Left ventricle myocardium inferior (tissue), 1 donor: ENCODE measurements at regions not wholly inside any gene's neighbourhood (a gene's known extent, or its start where the extent isn't known, plus 50 kb on each side); places are given as distances from the start of the nearest gene placed in this dataset.

Experiments
- DNase-seq: peaks from one replicate; pipeline ENCODE4 v3.0.0-alpha.2; 2020
- H3K27ac ChIP-seq: fragments of 200-600 bp; replicated peaks from 2 replicates; pipeline ENCODE4 v1.8.0; 2021
- H3K27me3 ChIP-seq: fragments of 200-600 bp; 2 replicates; pipeline ENCODE4 v1.8.0; 2021; ENCODE audit warnings: low read depth
- H3K36me3 ChIP-seq: fragments of 200-600 bp; 2 replicates; pipeline ENCODE4 v1.8.0; 2021
- H3K4me1 ChIP-seq: fragments of 200-600 bp; 2 replicates; pipeline ENCODE4 v1.8.0; 2021
- H3K4me3 ChIP-seq: fragments of 200-600 bp; 2 replicates; pipeline ENCODE4 v1.8.0; 2021; ENCODE audit warnings: mild to moderate bottlenecking, moderate library complexity
- H3K9me3 ChIP-seq: fragments of 200-600 bp; replicated peaks from 2 replicates; pipeline ENCODE4 v1.8.0; 2021
- CTCF ChIP-seq: fragments of 200-600 bp; IDR thresholded peaks from 2 replicates; pipeline ENCODE4 v1.8.0; 2021; ENCODE audit warnings: antibody characterized with exemption, mild to moderate bottlenecking, borderline replicate concordance
- intact Hi-C: fragments of 100-400 bp; cut with micrococcal nuclease; formaldehyde crosslinking; loops from one replicate; pipeline ENCODE4 v1.11.0; 2022
- donor health status: DM: no; HTN: yes; CAD: no; lungs with severe emphysema.

GRCh38 chr3:75983111-75983510 lies 197.8 kb upstream of the ZNF717 start:
- no peak overlapping the region for H3K4me3 ChIP-seq
- no peak for TF ChIP-seq CTCF
- DNase-seq = no peak
- no peaks in the 10 kb centered on the region for H3K27me3 ChIP-seq
- intact Hi-C loops = no loop called here
- no peaks in the 10 kb centered on the region for H3K4me1 ChIP-seq
- H3K9me3 ChIP-seq = peaks cover 7% of the 10 kb centered on the region
- no peak overlapping the region for H3K27ac ChIP-seq
- H3K36me3 ChIP-seq = no peaks in the 10 kb centered on the region

GRCh38 chr3:75983609-75984290 lies 198.4 kb upstream of the ZNF717 start:
- intact Hi-C loops = no loop called here
- Histone ChIP-seq H3K4me3 (no peak overlapping the region), H3K9me3 (peaks cover 7% of the 10 kb centered on the region), H3K4me1 (no peaks in the 10 kb centered on the region), H3K27me3 (no peaks in the 10 kb centered on the region), H3K36me3 (no peaks in the 10 kb centered on the region), H3K27ac (no peak overlapping the region)
- TF ChIP-seq CTCF = no peak
- DNase-seq = no peak

- Histone ChIP-seq H3K9me3 (peaks cover 7% of the 10 kb centered on the region), H3K27me3 (no peaks in the 10 kb centered on the region), H3K27ac (no peak overlapping the region), H3K36me3 (no peaks in the 10 kb centered on the region), H3K4me1 (no peaks in the 10 kb centered on the region), H3K4me3 (no peak overlapping the region)
- intact Hi-C loops = no loop called here
- no peak for TF ChIP-seq CTCF
- no peak for DNase-seq
Measured at GRCh38 chr3:75985432-75985831, 200.1 kb upstream of the ZNF717 start.

- Histone ChIP-seq H3K4me3 (no peak overlapping the region), H3K4me1 (peaks cover 3% of the 10 kb centered on the region), H3K9me3 (peaks cover 2% of the 10 kb centered on the region), H3K27ac (no peak overlapping the region), H3K27me3 (no peaks in the 10 kb centered on the region), H3K36me3 (no peaks in the 10 kb centered on the region)
- no peak for TF ChIP-seq CTCF
- intact Hi-C loops = no loop called here
- no peak for DNase-seq
Measured at GRCh38 chr3:76010252-76010651, 224.9 kb upstream of the ZNF717 start.

GRCh38 chr3:76011121-76011520 lies 225.8 kb upstream of the ZNF717 start:
- TF ChIP-seq CTCF = no peak
- DNase-seq = no peak
- H3K27ac ChIP-seq = no peak overlapping the region
- H3K4me1 ChIP-seq = peaks cover 3% of the 10 kb centered on the region
- no peaks in the 10 kb centered on the region for H3K27me3 ChIP-seq
- intact Hi-C loops = no loop called here
- no peaks in the 10 kb centered on the region for H3K36me3 ChIP-seq
- no peak overlapping the region for H3K4me3 ChIP-seq
- no peaks in the 10 kb centered on the region for H3K9me3 ChIP-seq
